KG1 (cell line): ENCODE measurements at regions not wholly inside any gene's neighbourhood (a gene's known extent, or its start where the extent isn't known, plus 50 kb on each side); places are given as distances from the start of the nearest gene placed in this dataset.
"Not testable (repeated sequence)": the region's sequence is repeated elsewhere in the genome, so short reads cannot be mapped to it uniquely, and the experiment has no call there.

ENCODE experiments used
- DNase-seq: peaks from one replicate; lab custom pipeline; 2025; lab: John Stamatoyannopoulos, UW

GRCh38 chr5:124512236-124512635 lies 234.2 kb downstream of the ZNF608 start:
- no peak for DNase-seq

DNA sequence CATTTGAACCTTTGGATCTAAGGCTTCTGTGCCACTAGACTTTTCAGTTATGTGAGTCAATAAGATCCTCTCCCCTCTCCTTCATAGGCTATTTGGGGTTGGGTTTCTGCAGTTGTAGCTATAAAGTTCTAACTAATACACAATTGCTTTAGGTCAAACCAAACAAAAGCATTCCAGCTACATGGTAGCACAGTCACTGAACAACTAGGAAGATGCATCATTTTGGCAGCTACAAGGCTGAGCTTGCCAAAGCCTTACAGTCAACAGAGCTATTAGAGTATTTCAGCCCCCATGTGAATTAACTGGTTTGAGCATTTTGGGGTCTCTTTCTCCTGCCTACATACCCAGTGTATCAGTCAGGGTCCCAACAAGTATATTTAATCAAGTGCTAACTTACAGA lies 234.6 kb downstream of the ZNF608 start:
- no peak for DNase-seq

- DNase-seq = no peak
Observed at GRCh38 chr5:124507688-124508087, 238.8 kb downstream of the ZNF608 start.

GRCh38 chr5:124504081-124504916 lies 242.1 kb downstream of the ZNF608 start:
- DNase-seq = no peak

DNA sequence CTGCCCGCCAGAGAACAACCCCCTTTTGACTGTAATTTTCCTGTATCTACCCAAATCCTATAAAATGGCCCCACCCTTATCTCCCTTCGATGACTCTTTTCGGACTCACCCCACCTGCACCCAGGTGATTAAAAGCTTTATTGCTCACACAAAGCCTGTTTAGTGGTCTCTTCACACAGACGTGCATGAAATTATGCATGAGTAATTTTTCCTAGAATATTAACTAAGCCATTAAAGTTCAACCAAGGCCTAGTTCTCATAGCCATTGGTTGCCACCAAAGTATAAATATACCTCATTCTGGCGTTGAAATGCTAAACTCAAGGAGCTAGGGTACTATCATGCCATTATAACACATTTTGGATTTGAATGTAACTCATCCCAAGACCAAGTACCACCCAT lies 243.9 kb downstream of the ZNF608 start:
- DNase-seq = no peak

- not testable (repeated sequence) for DNase-seq
Observed at GRCh38 chr5:124499818-124500217, 246.6 kb downstream of the ZNF608 start.

- DNase-seq = not testable (repeated sequence)
Observed at GRCh38 chr5:124496968-124497367, 249.5 kb downstream of the ZNF608 start.

DNA sequence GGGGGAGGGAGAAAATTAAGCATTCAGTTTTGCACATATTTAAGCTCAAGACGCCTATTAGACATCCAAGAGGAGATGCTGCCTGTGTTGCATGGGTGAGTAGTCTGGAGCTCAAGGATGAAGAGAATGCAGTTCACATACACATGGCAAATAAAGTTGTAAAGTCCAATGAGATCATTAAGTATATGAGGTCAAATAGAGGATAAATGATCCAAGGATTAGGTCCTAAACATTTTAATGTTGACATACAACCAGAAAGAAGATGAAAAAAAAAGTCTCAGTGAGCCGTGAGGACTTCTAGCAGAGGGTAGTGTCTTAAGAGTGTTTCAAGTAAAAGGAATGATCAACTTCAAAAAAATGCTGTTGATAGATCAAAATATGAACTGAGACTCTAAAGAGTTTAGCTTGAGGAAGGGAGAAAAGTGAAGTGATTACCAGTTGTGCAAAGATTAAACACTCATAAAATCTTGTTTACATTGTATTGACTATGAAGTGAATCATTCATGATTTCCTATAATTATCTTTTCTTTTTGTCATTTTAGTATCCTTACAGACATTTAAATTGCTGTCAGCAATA lies 251.8 kb downstream of the ZNF608 start:
- DNase-seq = no peak

GRCh38 chr5:124492444-124493224 lies 253.8 kb downstream of the ZNF608 start:
- no peak for DNase-seq

GRCh38 chr5:124490315-124490714 lies 256.1 kb downstream of the ZNF608 start:
- not testable (repeated sequence) for DNase-seq

DNA sequence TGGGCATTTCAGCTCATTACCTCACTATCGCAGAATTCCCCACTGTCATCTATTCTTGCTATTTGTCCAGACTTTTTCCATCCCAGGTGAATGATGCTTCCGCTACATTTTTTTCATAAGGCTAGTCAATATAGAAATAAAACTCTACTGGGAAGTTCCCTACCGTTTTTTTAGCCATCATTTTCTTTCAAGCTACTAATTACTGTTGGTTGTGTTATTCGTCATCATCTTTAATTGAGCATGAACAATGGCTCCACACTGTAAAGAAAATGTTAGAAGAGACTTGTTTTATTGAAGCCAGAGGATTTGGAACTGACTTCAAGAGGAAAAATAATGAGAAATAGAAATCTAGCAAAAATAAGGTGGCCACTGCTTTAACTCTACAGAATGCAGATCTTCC lies 265.0 kb downstream of the ZNF608 start:
- no peak for DNase-seq

GRCh38 chr5:124480964-124481363 lies 265.5 kb downstream of the ZNF608 start:
- DNase-seq = no peak

- no peak for DNase-seq
Observed at GRCh38 chr5:124480022-124480421, 266.4 kb downstream of the ZNF608 start.

- no peak for DNase-seq
Observed at GRCh38 chr5:124478264-124478663, 268.2 kb downstream of the ZNF608 start.

GRCh38 chr5:124477577-124477976 lies 268.9 kb downstream of the ZNF608 start:
- no peak for DNase-seq

DNA sequence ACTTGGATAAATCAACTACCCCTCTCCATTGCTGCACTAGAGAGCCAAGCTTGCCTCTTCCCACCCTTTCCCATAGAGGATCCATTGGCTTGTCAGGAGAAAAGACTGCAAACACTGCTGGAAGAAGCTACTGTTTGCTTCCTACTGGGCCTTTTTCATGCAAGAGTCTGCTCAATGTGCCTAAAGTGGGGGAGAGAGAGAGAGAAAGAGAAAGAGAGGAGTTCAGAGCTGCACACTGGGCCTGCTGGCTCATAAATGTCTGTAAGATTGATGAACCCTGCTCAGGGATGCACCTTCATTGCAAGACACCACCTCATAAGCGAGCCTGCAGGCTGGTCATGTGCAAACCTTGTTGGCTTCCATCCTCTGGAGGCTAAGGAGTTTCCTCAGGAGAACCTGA lies 269.4 kb downstream of the ZNF608 start:
- no peak for DNase-seq

DNA sequence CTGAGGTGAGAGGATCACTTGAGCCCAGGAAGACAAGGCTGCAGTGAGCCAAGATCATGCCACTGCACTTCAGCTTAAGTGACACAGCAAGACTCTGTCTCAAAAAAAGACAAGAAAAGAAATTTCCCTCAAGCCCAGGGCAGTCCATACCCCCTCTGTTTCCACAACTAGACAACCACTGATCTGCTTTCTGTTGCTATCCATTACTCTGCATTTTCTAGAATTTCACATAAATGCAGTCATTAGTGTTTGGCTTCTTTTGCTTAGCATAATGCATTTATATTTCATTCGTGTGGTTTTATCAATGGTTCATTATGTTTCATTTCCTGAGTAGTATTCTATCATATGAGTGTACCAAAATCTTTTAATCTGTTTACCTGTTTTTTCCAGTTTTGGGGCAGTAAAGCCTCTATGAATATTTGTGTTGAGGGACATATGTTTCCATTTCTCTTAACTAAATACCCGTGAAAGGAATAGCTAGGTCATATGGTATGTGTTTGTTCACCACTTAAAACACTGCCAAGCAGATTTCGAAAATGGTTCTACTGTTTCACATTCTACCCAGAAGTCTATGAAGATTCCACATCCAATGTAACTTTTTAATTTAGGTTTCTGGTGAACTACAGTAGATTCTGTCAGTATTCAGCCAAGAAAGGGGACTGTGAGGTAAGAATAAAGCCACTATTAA lies 271.8 kb downstream of the ZNF608 start:
- no peak for DNase-seq

DNA sequence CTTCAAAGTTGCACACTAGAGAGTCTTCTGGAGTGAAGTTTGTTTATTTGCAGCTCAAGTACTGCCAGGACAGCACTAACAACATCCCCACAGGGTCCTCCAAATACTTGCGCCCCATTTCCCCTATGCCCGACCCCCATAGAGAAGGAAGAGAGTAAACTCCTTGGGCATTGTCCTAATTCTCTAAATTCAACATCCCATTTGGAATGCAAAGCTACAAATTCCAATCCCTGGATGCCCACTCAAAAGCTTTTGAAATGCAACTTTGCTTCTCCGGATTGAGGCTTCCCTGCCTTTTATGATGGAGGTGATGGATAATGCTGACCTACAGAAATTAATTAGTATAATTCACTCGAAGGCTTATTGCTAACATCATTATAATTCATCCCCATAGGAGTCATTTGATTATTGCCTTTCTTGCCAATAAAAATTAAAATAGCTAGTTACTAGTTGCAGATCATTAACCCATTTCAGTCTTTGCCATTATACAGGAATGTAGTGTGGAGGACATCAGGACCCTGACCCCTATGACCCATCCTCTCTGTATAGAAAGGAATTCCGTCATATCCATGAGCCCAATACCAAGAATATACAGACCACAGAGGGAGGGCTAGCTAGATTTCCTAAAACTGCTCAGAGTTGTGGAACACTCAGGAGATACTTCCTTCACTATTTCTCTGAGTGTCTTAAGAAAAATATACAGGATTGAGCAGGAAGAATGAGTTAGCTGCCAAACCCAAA lies 277.6 kb downstream of the ZNF608 start:
- DNase-seq = no peak

DNA sequence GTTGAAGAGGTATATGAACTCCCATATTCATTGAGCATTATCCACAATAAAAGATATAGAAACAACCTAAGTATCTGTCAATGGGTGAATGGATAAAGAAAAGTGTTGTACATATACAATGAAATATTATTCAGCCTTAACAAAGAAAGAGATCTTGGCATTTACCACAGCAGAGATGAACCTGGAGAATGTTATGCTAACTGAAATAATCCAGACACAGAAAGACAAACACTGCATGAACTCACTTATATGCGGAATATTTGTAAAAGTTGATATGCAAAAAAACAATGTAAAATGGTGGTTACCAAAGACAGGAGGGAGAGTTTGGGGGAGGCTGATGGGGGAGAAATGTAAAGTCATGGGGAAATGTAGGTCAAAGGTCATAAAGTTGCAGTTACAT lies 278.7 kb downstream of the ZNF608 start:
- no peak for DNase-seq

DNA sequence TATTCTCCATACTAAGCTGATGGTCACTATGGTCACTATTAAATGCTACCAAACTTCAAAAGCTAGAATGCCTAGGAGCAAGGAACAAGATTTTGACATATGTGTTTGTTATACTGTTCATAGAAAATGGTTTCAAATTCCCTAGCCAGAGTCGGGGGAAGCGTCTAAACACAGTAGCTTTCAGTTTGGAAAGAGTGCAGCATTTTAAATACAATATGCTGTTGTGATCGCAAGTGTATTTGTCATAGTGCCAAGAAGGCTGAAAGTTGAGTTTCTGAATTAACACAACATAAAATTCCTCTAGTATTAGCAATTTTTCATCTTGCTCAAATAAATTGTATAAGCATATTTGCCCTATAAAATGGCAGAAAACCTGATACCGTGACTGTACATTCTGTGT lies 280.4 kb downstream of the ZNF608 start:
- no peak for DNase-seq

- no peak for DNase-seq
Observed at GRCh38 chr5:124463851-124464250, 282.6 kb downstream of the ZNF608 start.

GRCh38 chr5:124462751-124463150 lies 283.7 kb downstream of the ZNF608 start:
- no peak for DNase-seq
